Stimulated activated CD4-positive, alpha-beta T cell treated with anti-CD3 and anti-CD28 coated beads, Interleukin-12 subunit alpha, Interleukin-12 subunit beta, amount 100 ng/mL, for 24 hours (primary cell): ENCODE measurements at regions not wholly inside any gene's neighbourhood (a gene's known extent, or its start where the extent isn't known, plus 50 kb on each side); places are given as distances from the start of the nearest gene placed in this dataset.
"Not testable (repeated sequence)": the region's sequence is repeated elsewhere in the genome, so short reads cannot be mapped to it uniquely, and the experiment has no call there.

Experiments
- DNase-seq, 2 experiments: peaks; one replicate each; pipeline ENCODE4 v3.0.0-alpha.2; 2020; ENCODE audit warnings: low read depth in 2 of 2

DNA sequence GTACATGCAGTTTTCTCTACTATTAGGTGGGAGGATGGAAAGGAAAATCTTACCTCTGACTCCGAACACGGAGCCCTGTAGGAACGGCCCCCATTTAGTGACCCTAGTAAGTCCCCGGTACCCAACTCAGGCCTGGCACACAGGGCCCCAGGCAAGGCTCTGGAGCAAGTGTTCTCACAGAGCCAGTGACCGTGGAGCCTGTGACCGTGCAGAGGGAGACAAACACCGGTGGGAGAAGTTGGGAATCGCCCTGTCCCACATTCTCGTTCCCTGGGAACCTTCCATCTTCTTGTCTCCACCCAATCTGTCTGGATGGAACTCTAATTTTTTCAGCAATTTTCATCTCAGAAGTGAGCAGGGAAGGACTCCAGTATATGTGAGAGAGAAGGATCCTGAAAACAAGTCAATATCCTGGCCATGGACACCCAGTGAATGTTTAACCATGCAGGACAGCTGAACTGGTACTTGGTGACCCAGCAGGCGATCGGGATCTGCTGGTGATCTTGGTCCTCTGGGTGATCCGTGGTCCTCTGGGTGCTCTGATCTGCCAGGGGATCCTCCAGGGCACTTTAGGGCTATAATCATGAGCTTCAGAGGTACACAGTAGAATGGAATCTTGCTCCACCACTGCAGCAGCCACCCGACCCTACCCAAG, 348.6 kb upstream of the ID2 start:
- DNase-seq, result no peak

- DNase-seq, result not testable (repeated sequence)
Measured at GRCh38 chr2:8333832-8334187, 348.0 kb upstream of the ID2 start.

- no peak for DNase-seq
Measured at GRCh38 chr2:8334866-8335325, 347.0 kb upstream of the ID2 start.

DNA sequence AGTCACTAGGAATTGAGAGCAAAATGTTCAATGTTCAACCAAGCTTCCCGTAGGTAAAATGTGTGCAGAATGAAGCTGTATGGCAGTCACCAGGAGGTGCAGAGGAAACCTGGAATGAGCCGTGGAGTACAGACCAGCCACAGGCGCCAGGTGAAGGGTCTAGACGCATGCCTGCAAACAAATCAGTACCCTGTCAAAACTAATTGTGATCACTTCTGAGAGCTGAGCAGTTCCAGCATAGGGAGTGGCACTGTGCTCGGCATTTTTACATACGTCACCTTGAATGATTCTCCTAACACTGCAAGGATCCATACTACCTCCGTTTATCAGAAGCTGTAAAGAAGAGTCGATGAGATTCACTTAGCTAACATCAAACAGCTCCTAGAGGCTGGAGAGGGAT, 346.1 kb upstream of the ID2 start:
- DNase-seq, result no peak

GRCh38 chr2:8337321-8337720, 344.5 kb upstream of the ID2 start:
- DNase-seq, result peak in 1 of 2 experiments; percentile 7

DNA sequence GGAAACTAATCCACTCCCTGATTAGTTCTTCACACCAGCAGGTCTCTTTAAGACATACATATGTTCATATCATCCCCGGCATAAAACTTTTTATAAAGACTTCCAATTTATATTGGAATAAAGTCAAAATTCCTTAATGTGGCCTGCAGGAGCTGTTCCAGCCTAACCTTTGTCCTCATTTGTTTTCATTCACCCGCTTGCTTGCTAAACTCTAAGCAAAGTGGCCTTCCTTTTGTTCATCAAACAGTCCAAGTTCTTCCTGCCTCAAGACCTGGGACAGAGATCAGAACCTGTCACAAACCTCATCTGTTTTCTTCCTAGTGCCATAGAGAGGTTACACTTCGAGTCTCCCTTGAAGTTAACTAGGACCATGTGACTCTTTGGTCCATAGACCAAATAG, 339.4 kb upstream of the ID2 start:
- no peak for DNase-seq

- no peak for DNase-seq
Measured at GRCh38 chr2:8343031-8343430, 338.8 kb upstream of the ID2 start.

DNA sequence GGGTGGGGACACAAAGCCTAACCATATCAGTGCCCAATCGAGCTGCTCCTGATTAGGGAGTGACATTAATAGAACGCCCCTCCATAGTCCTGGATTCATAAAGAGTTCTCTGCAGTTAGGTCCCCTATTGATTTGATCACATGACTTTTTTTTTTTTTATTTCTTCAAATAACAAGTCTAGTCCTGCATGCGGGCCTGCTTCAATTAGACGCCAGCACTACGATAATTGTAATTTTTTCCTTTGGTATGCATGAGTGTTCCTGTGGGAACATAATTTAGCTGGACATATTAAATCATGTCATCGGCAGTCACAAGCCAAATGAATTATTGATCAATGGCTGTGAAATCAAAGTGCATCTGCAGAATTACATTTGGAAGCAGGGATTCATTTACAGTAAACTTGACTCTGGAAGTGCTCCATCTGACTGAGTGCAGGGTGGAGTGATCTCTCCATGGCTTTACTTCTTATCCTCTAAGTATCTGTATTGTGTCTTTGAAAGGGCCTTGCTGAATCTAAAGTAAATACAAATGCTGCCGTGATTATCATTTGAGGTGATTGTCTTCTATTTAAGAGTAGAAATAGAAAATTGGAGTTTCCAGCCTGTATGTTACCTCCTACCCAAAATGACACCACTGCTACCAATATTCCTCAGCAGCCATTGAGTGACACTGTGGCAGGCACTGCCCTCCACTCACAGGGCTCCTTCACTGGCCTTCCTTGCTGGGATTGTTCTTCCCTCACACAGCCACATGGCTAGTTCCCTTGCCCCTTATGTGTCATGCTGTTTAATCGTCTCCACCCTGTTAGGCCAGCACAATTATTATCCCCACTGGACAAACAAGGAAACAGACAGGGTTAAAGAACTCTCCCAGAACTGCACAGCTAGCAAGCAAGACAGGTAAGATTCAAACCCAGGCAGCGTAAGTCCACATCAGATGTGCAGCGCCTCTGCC, 337.4 kb upstream of the ID2 start:
- DNase-seq, result no peak

- DNase-seq, result no peak
Measured at GRCh38 chr2:8345200-8345599, 336.7 kb upstream of the ID2 start.

DNA sequence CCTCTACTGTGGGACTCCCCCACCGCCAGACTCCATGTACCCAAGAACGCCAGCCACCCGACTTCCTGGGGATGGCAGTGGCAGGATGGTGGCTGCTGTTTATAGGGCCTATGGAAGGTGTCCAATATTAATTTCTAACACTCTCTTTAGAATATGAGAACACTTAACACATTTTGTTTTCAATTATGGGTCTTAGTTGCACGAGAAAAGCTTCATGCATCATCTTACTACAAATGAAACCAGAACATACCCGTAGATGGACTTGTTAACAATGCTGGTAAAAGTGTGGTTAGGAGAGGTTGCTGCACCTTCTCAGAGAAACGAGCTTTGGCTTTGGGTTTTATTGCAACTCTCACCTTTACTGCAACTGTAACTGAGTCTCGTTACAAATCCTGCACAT, 335.6 kb upstream of the ID2 start:
- DNase-seq, result no peak

- no peak for DNase-seq
Measured at GRCh38 chr2:8346706-8347430, 335.0 kb upstream of the ID2 start.

DNA sequence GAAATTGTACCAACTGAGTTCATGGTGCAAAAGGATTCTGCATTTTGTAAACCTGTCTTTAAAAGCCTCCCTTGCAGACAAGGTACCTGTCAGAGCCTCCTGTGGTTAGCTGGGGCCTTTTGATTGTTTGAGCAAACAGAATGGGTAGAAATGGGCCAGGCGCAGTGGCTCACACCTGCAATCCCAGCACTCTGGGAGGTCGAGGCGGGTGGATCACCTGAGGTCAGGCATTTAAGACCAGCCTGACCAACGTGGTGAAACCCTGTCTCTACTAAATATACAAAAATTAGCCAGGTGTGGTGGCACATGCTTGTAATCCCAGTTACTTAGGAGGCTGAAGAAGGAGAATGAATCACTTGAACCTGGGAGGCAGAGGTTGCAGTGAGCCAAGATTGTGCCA, 332.9 kb upstream of the ID2 start:
- not testable (repeated sequence) for DNase-seq

DNA sequence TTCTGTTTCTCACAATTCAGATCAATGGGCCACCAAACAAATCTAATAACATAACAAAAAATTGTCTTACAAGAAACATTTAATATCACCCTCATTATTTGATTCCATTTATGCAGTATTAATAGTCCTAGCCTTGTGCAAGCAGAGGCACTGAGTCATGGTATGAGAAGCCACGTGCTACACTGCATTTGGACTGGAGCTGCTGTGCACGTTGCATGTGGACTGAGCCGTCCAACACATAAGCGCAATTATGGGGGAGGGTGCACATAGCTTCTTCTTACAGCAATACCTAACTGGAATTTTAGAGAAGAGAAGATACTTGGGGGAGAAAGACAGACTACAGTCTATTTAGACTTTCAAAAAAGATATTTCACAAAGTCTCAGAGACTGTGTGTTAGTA, 329.6 kb upstream of the ID2 start:
- no peak for DNase-seq

GRCh38 chr2:8352989-8353388, 328.9 kb upstream of the ID2 start:
- no peak for DNase-seq

- no peak for DNase-seq
Measured at GRCh38 chr2:8355102-8355859, 326.6 kb upstream of the ID2 start.

- DNase-seq, result no peak
Measured at GRCh38 chr2:8357738-8358518, 323.9 kb upstream of the ID2 start.

- no peak for DNase-seq
Measured at GRCh38 chr2:8361930-8362329, 319.9 kb upstream of the ID2 start.

DNA sequence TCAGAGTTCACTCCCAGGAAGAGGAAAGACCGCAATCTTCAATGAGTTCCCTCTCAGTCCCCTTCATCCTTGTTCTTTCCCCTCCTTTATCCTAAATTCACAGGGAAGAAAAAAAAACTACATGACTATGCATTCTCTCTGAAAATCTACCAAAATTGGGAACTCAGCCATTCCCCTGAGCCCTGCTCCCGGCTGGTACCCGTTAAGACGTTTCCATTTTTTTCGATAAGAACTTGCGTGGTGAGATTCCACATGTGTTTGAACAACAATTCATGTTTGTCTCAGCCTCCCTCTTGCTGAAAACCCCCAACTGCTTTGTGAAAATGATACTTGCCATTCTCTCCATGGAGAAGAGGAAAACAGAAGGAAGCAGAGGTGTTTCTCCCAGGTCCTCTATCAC, 318.7 kb upstream of the ID2 start:
- no peak for DNase-seq

DNA sequence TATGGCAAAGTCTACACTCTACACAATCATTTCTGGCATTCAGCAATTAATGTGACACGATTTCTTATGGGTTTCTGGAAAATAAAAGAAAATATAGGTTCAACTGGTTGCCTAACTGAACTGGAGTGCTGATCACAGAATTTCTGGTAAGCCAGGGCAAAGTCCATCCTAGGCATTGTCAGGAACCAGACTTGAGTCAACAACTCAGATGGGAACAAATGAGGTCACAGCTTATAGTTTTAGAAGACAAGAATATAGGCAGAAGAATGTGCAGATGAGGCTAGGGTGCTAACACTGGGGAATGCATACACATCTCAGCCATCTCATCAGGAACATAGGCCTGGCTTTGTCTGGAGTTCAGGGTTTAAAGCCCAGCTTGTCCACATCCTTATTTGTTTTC, 317.2 kb upstream of the ID2 start:
- DNase-seq, result no peak

DNA sequence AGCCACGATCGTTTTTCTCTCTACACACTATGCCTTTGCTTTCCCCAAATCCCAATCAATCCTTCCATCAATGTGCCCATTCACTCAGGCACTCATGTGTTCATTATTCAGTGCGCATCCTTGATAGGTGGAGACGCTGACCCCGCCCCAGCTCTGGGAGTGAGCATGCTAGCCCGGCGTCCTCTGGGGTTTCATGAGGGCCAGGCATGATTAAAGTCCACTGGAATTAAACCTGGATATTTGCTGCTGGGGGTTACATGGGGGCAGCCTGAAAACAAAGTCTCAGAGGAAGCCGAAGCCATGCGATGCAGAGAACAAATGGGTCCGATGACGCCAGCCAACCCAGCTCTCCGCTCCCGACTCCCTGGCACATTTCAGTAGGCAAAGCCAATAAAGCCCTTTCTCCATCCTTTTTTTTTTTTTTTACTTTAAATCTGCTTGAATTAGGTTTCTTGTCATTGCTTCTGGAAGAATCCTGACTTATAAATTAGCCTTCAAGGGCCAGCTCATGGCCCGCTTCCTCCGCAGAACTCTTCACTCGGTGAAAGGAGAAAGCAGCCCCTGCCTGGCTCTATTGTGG, 316.4 kb upstream of the ID2 start:
- DNase-seq, result no peak

GRCh38 chr2:8367833-8368232, 314.0 kb upstream of the ID2 start:
- DNase-seq, result no peak
